Karpas-422 (cell line): ENCODE measurements at regions not wholly inside any gene's neighbourhood (a gene's known extent, or its start where the extent isn't known, plus 50 kb on each side); places are given as distances from the start of the nearest gene placed in this dataset.

Experiments
- DNase-seq: peaks from one replicate; pipeline ENCODE4 v3.0.0-alpha.2; 2015
- H2AFZ ChIP-seq: fragments of 200-600 bp; sonication (generic); 2 replicates; pipeline ENCODE4 v1.6.1; 2014; ENCODE audit warnings: antibody characterized with exemption, low read length, mixed read lengths
- H3K27ac ChIP-seq: fragments of 200-600 bp; sonication (generic); 2 replicates; pipeline ENCODE4 v1.5.1; 2014; ENCODE audit warnings: mild to moderate bottlenecking, low read length, moderate library complexity
- H3K27me3 ChIP-seq: fragments of 200-600 bp; sonication (generic); 2 replicates; pipeline ENCODE4 v1.6.1; 2014; ENCODE audit warnings: low read length, mixed read lengths
- H3K36me3 ChIP-seq: fragments of 200-600 bp; sonication (generic); 2 replicates; pipeline ENCODE4 v1.6.1; 2014; ENCODE audit warnings: low read length, mixed read lengths; ENCODE audit not compliant: insufficient read depth
- H3K4me1 ChIP-seq: fragments of 200-600 bp; sonication (generic); 2 replicates; pipeline ENCODE4 v1.6.1; 2014; ENCODE audit warnings: mild to moderate bottlenecking, low read length, mixed read lengths
- H3K4me2 ChIP-seq: fragments of 200-600 bp; sonication (generic); 2 replicates; pipeline ENCODE4 v1.6.1; 2014; ENCODE audit warnings: low read length, low read depth, mild to moderate bottlenecking; ENCODE audit not compliant: poor library complexity, severe bottlenecking
- H3K4me3 ChIP-seq: fragments of 200-600 bp; sonication (generic); 2 replicates; pipeline ENCODE4 v1.5.1; 2014; ENCODE audit warnings: mild to moderate bottlenecking, antibody characterized with exemption, low read length, mixed read lengths
- H3K79me2 ChIP-seq: fragments of 200-600 bp; sonication (generic); 2 replicates; pipeline ENCODE4 v1.6.1; 2014; ENCODE audit warnings: mild to moderate bottlenecking, low read length, mixed read lengths
- H3K9ac ChIP-seq: fragments of 200-600 bp; sonication (generic); 2 replicates; pipeline ENCODE4 v1.6.0; 2014; ENCODE audit warnings: low read length
- H3K9me2 ChIP-seq: fragments of 200-600 bp; sonication (generic), shearing (Covaris generic); replicated peaks from 2 replicates; pipeline ENCODE4 v1.6.0; 2014; ENCODE audit warnings: mild to moderate bottlenecking, low read length, moderate library complexity; ENCODE audit not compliant: insufficient read depth
- H3K9me3 ChIP-seq: fragments of 300-700, 200-600 bp; sonication (generic); 2 replicates; pipeline ENCODE4 v1.6.1; 2014; ENCODE audit warnings: low read length, mixed read lengths
- H4K20me1 ChIP-seq: fragments of 200-600 bp; sonication (generic); 2 replicates; pipeline ENCODE4 v1.6.1; 2014; ENCODE audit warnings: mild to moderate bottlenecking, antibody characterized with exemption, low read length, low read depth; ENCODE audit not compliant: insufficient read depth

GRCh38 chr5:2557435-2557834, 194.0 kb downstream of the IRX2 start:
- no peaks in the 10 kb centered on the region for H3K79me2 ChIP-seq
- no peak overlapping the region for H3K4me3 ChIP-seq
- DNase-seq = no peak
- no peak overlapping the region for H3K27ac ChIP-seq
- no peaks in the 10 kb centered on the region for H3K9me2 ChIP-seq
- no peak overlapping the region for H3K9ac ChIP-seq
- no peaks in the 10 kb centered on the region for H3K27me3 ChIP-seq
- no peaks in the 10 kb centered on the region for H3K4me1 ChIP-seq
- peaks cover 5% of the 10 kb centered on the region for H3K9me3 ChIP-seq
- H3K36me3 ChIP-seq = no peaks in the 10 kb centered on the region
- H4K20me1 ChIP-seq = no peaks in the 10 kb centered on the region
- no peak overlapping the region for H2AFZ ChIP-seq
- H3K4me2 ChIP-seq = no peak overlapping the region

- Histone ChIP-seq H2AFZ (no peak overlapping the region), H3K27me3 (no peaks in the 10 kb centered on the region), H3K9me3 (peaks cover 5% of the 10 kb centered on the region), H3K79me2 (no peaks in the 10 kb centered on the region), H4K20me1 (no peaks in the 10 kb centered on the region), H3K4me3 (no peak overlapping the region), H3K9me2 (no peaks in the 10 kb centered on the region), H3K27ac (no peak overlapping the region), H3K4me1 (no peaks in the 10 kb centered on the region), H3K4me2 (no peak overlapping the region), H3K36me3 (no peaks in the 10 kb centered on the region), H3K9ac (no peak overlapping the region)
- DNase-seq = no peak
Observed at GRCh38 chr5:2556375-2556966, 195.0 kb downstream of the IRX2 start.

GRCh38 chr5:2553611-2554010, 197.9 kb downstream of the IRX2 start:
- H3K79me2 ChIP-seq = no peaks in the 10 kb centered on the region
- no peaks in the 10 kb centered on the region for H4K20me1 ChIP-seq
- no peak overlapping the region for H2AFZ ChIP-seq
- H3K9ac ChIP-seq = no peak overlapping the region
- peaks cover 5% of the 10 kb centered on the region for H3K9me3 ChIP-seq
- no peaks in the 10 kb centered on the region for H3K9me2 ChIP-seq
- DNase-seq = no peak
- H3K4me3 ChIP-seq = no peak overlapping the region
- no peaks in the 10 kb centered on the region for H3K36me3 ChIP-seq
- no peak overlapping the region for H3K4me2 ChIP-seq
- no peak overlapping the region for H3K27ac ChIP-seq
- H3K4me1 ChIP-seq = no peaks in the 10 kb centered on the region
- no peaks in the 10 kb centered on the region for H3K27me3 ChIP-seq

GRCh38 chr5:2550509-2550908, 201.0 kb downstream of the IRX2 start:
- H3K4me1 ChIP-seq = no peaks in the 10 kb centered on the region
- H3K27me3 ChIP-seq = no peaks in the 10 kb centered on the region
- H3K36me3 ChIP-seq = no peaks in the 10 kb centered on the region
- peaks cover 5% of the 10 kb centered on the region for H3K9me3 ChIP-seq
- no peak overlapping the region for H3K4me3 ChIP-seq
- H3K9me2 ChIP-seq = no peaks in the 10 kb centered on the region
- no peaks in the 10 kb centered on the region for H4K20me1 ChIP-seq
- no peak overlapping the region for H3K4me2 ChIP-seq
- no peak overlapping the region for H2AFZ ChIP-seq
- no peak for DNase-seq
- H3K79me2 ChIP-seq = no peaks in the 10 kb centered on the region
- no peak overlapping the region for H3K27ac ChIP-seq
- no peak overlapping the region for H3K9ac ChIP-seq

GRCh38 chr5:2549900-2550299, 201.6 kb downstream of the IRX2 start:
- H3K36me3 ChIP-seq = no peaks in the 10 kb centered on the region
- no peaks in the 10 kb centered on the region for H3K79me2 ChIP-seq
- no peak overlapping the region for H3K4me2 ChIP-seq
- no peaks in the 10 kb centered on the region for H3K4me1 ChIP-seq
- H2AFZ ChIP-seq = no peak overlapping the region
- H3K27me3 ChIP-seq = no peaks in the 10 kb centered on the region
- DNase-seq = no peak
- H4K20me1 ChIP-seq = no peaks in the 10 kb centered on the region
- no peak overlapping the region for H3K27ac ChIP-seq
- H3K9me2 ChIP-seq = no peaks in the 10 kb centered on the region
- H3K9ac ChIP-seq = no peak overlapping the region
- peaks cover 5% of the 10 kb centered on the region for H3K9me3 ChIP-seq
- H3K4me3 ChIP-seq = no peak overlapping the region

- H2AFZ ChIP-seq = no peak overlapping the region
- H3K36me3 ChIP-seq = no peaks in the 10 kb centered on the region
- no peak for DNase-seq
- H3K9me2 ChIP-seq = no peaks in the 10 kb centered on the region
- no peak overlapping the region for H3K9ac ChIP-seq
- no peak overlapping the region for H3K4me3 ChIP-seq
- H3K9me3 ChIP-seq = peaks cover 5% of the 10 kb centered on the region
- no peak overlapping the region for H3K4me2 ChIP-seq
- no peak overlapping the region for H3K27ac ChIP-seq
- no peaks in the 10 kb centered on the region for H3K27me3 ChIP-seq
- no peaks in the 10 kb centered on the region for H3K4me1 ChIP-seq
- no peaks in the 10 kb centered on the region for H3K79me2 ChIP-seq
- H4K20me1 ChIP-seq = no peaks in the 10 kb centered on the region
Observed at GRCh38 chr5:2549354-2549753, 202.1 kb downstream of the IRX2 start.

- Histone ChIP-seq H3K9me2 (no peaks in the 10 kb centered on the region), H3K79me2 (no peaks in the 10 kb centered on the region), H3K9me3 (no peaks in the 10 kb centered on the region; the same call in 1 of the 2 replicates), H3K9ac (no peak overlapping the region), H3K4me2 (no peak overlapping the region), H4K20me1 (no peaks in the 10 kb centered on the region), H3K4me1 (no peaks in the 10 kb centered on the region), H3K27me3 (no peaks in the 10 kb centered on the region), H2AFZ (no peak overlapping the region), H3K36me3 (no peaks in the 10 kb centered on the region), H3K4me3 (no peak overlapping the region), H3K27ac (no peak overlapping the region)
- DNase-seq = no peak
Observed at GRCh38 chr5:2546938-2547337, 204.5 kb downstream of the IRX2 start.

GRCh38 chr5:2544003-2544402, 207.5 kb downstream of the IRX2 start:
- H3K9me3 ChIP-seq = no peaks in the 10 kb centered on the region; the same call in 1 of the 2 replicates
- H3K4me3 ChIP-seq = no peak overlapping the region
- H3K4me2 ChIP-seq = no peak overlapping the region
- H3K4me1 ChIP-seq = no peaks in the 10 kb centered on the region
- no peak overlapping the region for H3K9ac ChIP-seq
- no peaks in the 10 kb centered on the region for H3K9me2 ChIP-seq
- H3K27ac ChIP-seq = no peak overlapping the region
- no peaks in the 10 kb centered on the region for H4K20me1 ChIP-seq
- no peaks in the 10 kb centered on the region for H3K36me3 ChIP-seq
- DNase-seq = no peak
- H3K27me3 ChIP-seq = no peaks in the 10 kb centered on the region
- H2AFZ ChIP-seq = no peak overlapping the region
- no peaks in the 10 kb centered on the region for H3K79me2 ChIP-seq

GRCh38 chr5:2542821-2543220, 208.7 kb downstream of the IRX2 start:
- H3K4me3 ChIP-seq = no peak overlapping the region

More at GRCh38 chr5:2542821-2543220, 208.7 kb downstream of the IRX2 start:
- no peak overlapping the region for H3K4me2 ChIP-seq
- H3K36me3 ChIP-seq = no peaks in the 10 kb centered on the region
- no peaks in the 10 kb centered on the region for H3K9me2 ChIP-seq
- H3K4me1 ChIP-seq = no peaks in the 10 kb centered on the region
- H4K20me1 ChIP-seq = no peaks in the 10 kb centered on the region
- DNase-seq = no peak
- no peak overlapping the region for H3K9ac ChIP-seq
- no peak overlapping the region for H3K27ac ChIP-seq
- no peaks in the 10 kb centered on the region for H3K27me3 ChIP-seq
- no peak overlapping the region for H2AFZ ChIP-seq
- no peaks in the 10 kb centered on the region; the same call in 1 of the 2 replicates for H3K9me3 ChIP-seq
- H3K79me2 ChIP-seq = no peaks in the 10 kb centered on the region
